ENCODE measurements at regions not wholly inside any gene's neighbourhood (a gene's known extent, or its start where the extent isn't known, plus 50 kb on each side); places are given as distances from the start of the nearest gene placed in this dataset.

DNA sequence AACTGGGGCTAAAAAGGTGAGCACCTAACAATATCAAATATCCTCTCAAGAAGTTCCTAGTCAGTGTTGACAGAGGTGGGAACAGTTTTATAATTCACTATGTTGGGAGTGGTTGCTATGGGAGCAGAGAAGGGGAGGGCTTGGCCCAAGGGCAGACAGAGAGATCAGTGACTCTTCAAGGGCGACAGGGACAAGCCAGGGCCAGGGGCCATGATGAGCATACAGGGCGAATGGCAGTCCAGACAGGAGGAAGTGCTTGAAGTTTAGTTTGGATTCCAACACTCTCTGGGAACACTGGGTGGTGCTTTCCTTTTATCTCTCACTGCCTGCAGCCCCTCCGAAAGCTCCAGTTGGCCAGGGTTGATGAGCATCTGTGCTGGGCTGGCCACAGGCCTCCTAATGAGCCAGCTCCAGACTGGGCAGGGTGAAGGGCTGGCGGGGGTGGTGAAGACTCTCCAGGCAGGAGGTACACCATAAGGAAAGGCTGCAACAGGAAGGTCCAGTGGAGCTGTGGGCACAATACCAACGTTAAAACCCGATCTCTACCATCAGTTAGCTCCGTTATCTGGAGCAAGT lies 111.3 kb downstream of the TMEM174 start:
- H3K4me1 ChIP-seq, result no peaks in the 10 kb centered on the region
- no peaks in the 10 kb centered on the region for H3K36me3 ChIP-seq
- no peak for TF ChIP-seq Cebpa-rat (IDR thresholded peaks at IDR 0.05)
- no peak overlapping the region for H3K4me2 ChIP-seq
- H4K20me1 ChIP-seq, result no peaks in the 10 kb centered on the region
- H3K27me3 ChIP-seq, result no peaks in the 10 kb centered on the region
- no peak overlapping the region for H3K9ac ChIP-seq
- H3K4me3 ChIP-seq, result no peak overlapping the region
- H3K27ac ChIP-seq, result no peak overlapping the region
- peaks cover 5% of the 10 kb centered on the region; the same call in 1 of the 2 replicates for H3K9me3 ChIP-seq

DNA sequence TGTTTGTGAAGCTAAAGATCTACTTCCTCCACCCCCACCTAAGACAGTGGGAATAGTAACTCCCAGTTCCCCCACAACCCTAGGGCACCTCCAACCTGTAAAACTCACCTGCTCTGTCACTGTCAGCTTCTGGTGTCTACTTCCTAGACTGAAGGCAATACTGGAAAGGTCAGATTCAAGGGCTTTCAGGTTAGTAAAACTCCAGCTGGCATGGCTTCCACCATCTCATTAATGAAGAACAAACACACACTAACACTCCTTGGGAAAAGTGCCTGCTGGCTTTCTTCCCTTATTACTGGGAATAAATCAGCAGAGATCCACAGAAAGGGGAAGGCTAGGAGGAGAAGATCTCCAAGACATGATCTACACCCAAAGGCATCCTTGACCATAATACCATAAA lies 109.9 kb downstream of the TMEM174 start:
- H3K27me3 ChIP-seq, result no peaks in the 10 kb centered on the region
- no peak overlapping the region for H3K27ac ChIP-seq

GRCh38 chr5:73282383-73282782 lies 109.4 kb downstream of the TMEM174 start:
- no peak overlapping the region for H3K4me2 ChIP-seq
- H3K9ac ChIP-seq, result no peak overlapping the region
- TF ChIP-seq Cebpa-rat (IDR thresholded peaks at IDR 0.05), result no peak
- H4K20me1 ChIP-seq, result no peaks in the 10 kb centered on the region
- no peaks in the 10 kb centered on the region for H3K4me1 ChIP-seq
- no peak overlapping the region for H3K4me3 ChIP-seq
- H3K36me3 ChIP-seq, result no peaks in the 10 kb centered on the region
- no peaks in the 10 kb centered on the region for H3K27me3 ChIP-seq
- peaks cover 3% of the 10 kb centered on the region; the same call in 1 of the 2 replicates for H3K9me3 ChIP-seq
- H3K27ac ChIP-seq, result no peak overlapping the region

More for the DNA sequence above, 109.9 kb downstream of the TMEM174 start:
- no peak overlapping the region for H3K4me2 ChIP-seq
- H3K4me1 ChIP-seq, result no peaks in the 10 kb centered on the region
- no peak overlapping the region for H3K9ac ChIP-seq
- H3K4me3 ChIP-seq, result no peak overlapping the region
- TF ChIP-seq Cebpa-rat (IDR thresholded peaks at IDR 0.05), result no peak
- H3K9me3 ChIP-seq, result peaks cover 5% of the 10 kb centered on the region; the same call in 1 of the 2 replicates
- H4K20me1 ChIP-seq, result no peaks in the 10 kb centered on the region
- H3K36me3 ChIP-seq, result no peaks in the 10 kb centered on the region

GRCh38 chr5:73280821-73281746 lies 108.1 kb downstream of the TMEM174 start:
- H3K27ac ChIP-seq, result no peak overlapping the region
- no peaks in the 10 kb centered on the region for H3K27me3 ChIP-seq
- no peaks in the 10 kb centered on the region for H3K4me1 ChIP-seq
- no peaks in the 10 kb centered on the region for H4K20me1 ChIP-seq
- H3K36me3 ChIP-seq, result no peaks in the 10 kb centered on the region
- TF ChIP-seq Cebpa-rat (IDR thresholded peaks at IDR 0.05), result no peak
- no peak overlapping the region for H3K4me3 ChIP-seq
- no peak overlapping the region for H3K9ac ChIP-seq
- H3K9me3 ChIP-seq, result no peaks in the 10 kb centered on the region
- H3K4me2 ChIP-seq, result no peak overlapping the region

- no peak for TF ChIP-seq Cebpa-rat (IDR thresholded peaks at IDR 0.05)
- no peak overlapping the region for H3K27ac ChIP-seq
- no peak overlapping the region for H3K4me2 ChIP-seq
- H3K27me3 ChIP-seq, result no peaks in the 10 kb centered on the region
- no peaks in the 10 kb centered on the region for H4K20me1 ChIP-seq
- no peaks in the 10 kb centered on the region for H3K36me3 ChIP-seq
- H3K4me1 ChIP-seq, result no peaks in the 10 kb centered on the region
- no peaks in the 10 kb centered on the region for H3K9me3 ChIP-seq
- no peak overlapping the region for H3K9ac ChIP-seq
- no peak overlapping the region for H3K4me3 ChIP-seq
Observed at GRCh38 chr5:73280386-73280785, 107.4 kb downstream of the TMEM174 start.

- H3K9me3 ChIP-seq, result no peaks in the 10 kb centered on the region
- no peak for TF ChIP-seq Cebpa-rat (IDR thresholded peaks at IDR 0.05)
- H4K20me1 ChIP-seq, result no peaks in the 10 kb centered on the region
- H3K9ac ChIP-seq, result no peak overlapping the region
- no peaks in the 10 kb centered on the region for H3K4me1 ChIP-seq
- no peak overlapping the region for H3K4me2 ChIP-seq
- H3K4me3 ChIP-seq, result no peak overlapping the region
- no peaks in the 10 kb centered on the region for H3K36me3 ChIP-seq
- no peak overlapping the region for H3K27ac ChIP-seq
- no peaks in the 10 kb centered on the region for H3K27me3 ChIP-seq
Observed at GRCh38 chr5:73279805-73280204, 106.8 kb downstream of the TMEM174 start.

GRCh38 chr5:73278693-73279092 lies 105.7 kb downstream of the TMEM174 start:
- Histone ChIP-seq H3K4me2 (no peak overlapping the region), H4K20me1 (no peaks in the 10 kb centered on the region), H3K4me1 (no peaks in the 10 kb centered on the region), H3K36me3 (no peaks in the 10 kb centered on the region), H3K9ac (no peak overlapping the region), H3K27me3 (no peaks in the 10 kb centered on the region), H3K27ac (no peak overlapping the region), H3K9me3 (no peaks in the 10 kb centered on the region), H3K4me3 (no peak overlapping the region)
- no peak for TF ChIP-seq Cebpa-rat (IDR thresholded peaks at IDR 0.05)

- no peak overlapping the region for H3K4me2 ChIP-seq
- no peak for TF ChIP-seq Cebpa-rat (IDR thresholded peaks at IDR 0.05)
- H3K36me3 ChIP-seq, result no peaks in the 10 kb centered on the region
- no peaks in the 10 kb centered on the region for H3K4me1 ChIP-seq
- no peak overlapping the region for H3K9ac ChIP-seq
- H3K27me3 ChIP-seq, result no peaks in the 10 kb centered on the region
- no peaks in the 10 kb centered on the region for H4K20me1 ChIP-seq
- H3K9me3 ChIP-seq, result no peaks in the 10 kb centered on the region
- no peak overlapping the region for H3K4me3 ChIP-seq
- H3K27ac ChIP-seq, result no peak overlapping the region
Observed at GRCh38 chr5:73274881-73275663, 102.1 kb downstream of the TMEM174 start.

GRCh38 chr5:73274121-73274520 lies 101.1 kb downstream of the TMEM174 start:
- no peaks in the 10 kb centered on the region for H3K9me3 ChIP-seq
- H3K27me3 ChIP-seq, result no peaks in the 10 kb centered on the region
- H3K4me1 ChIP-seq, result no peaks in the 10 kb centered on the region
- no peak overlapping the region for H3K4me3 ChIP-seq
- H3K9ac ChIP-seq, result no peak overlapping the region
- no peak for TF ChIP-seq Cebpa-rat (IDR thresholded peaks at IDR 0.05)
- no peaks in the 10 kb centered on the region for H4K20me1 ChIP-seq
- H3K4me2 ChIP-seq, result no peak overlapping the region
- no peak overlapping the region for H3K27ac ChIP-seq
- no peaks in the 10 kb centered on the region for H3K36me3 ChIP-seq
